OCI-LY1 (cell line): ENCODE measurements at regions not wholly inside any gene's neighbourhood (a gene's known extent, or its start where the extent isn't known, plus 50 kb on each side); places are given as distances from the start of the nearest gene placed in this dataset.

ENCODE experiments used
- H2AFZ ChIP-seq: fragments of 200-600 bp; sonication (generic), shearing (Covaris generic); 2 replicates; pipeline ENCODE4 v1.6.0; 2014; ENCODE audit warnings: antibody characterized with exemption, mild to moderate bottlenecking, low read length
- H3F3A ChIP-seq: fragments of 200-600 bp; sonication (generic), shearing (Covaris generic); 2 replicates; pipeline ENCODE4 v1.6.0; 2014; ENCODE audit warnings: mild to moderate bottlenecking, antibody characterized with exemption, low read length, moderate library complexity; ENCODE audit not compliant: insufficient read depth
- H3K27ac ChIP-seq: fragments of 200-600 bp; sonication (generic); 2 replicates; pipeline ENCODE4 v1.5.1; 2014; ENCODE audit warnings: low read length, mixed run types, mild to moderate bottlenecking, low read depth; ENCODE audit not compliant: poor library complexity, severe bottlenecking
- H3K27me3 ChIP-seq: fragments of 200-600 bp; sonication (generic); 2 replicates; pipeline ENCODE4 v1.6.0; 2014; ENCODE audit warnings: antibody characterized with exemption, mild to moderate bottlenecking, low read length, moderate library complexity; ENCODE audit not compliant: insufficient read depth
- H3K36me3 ChIP-seq: fragments of 200-600 bp; sonication (generic); 2 replicates; pipeline ENCODE4 v1.6.1; 2014; ENCODE audit warnings: mild to moderate bottlenecking, antibody characterized with exemption, low read length, moderate library complexity, mixed read lengths; ENCODE audit not compliant: insufficient read depth
- H3K4me1 ChIP-seq: fragments of 200-600 bp; sonication (generic); 2 replicates; pipeline ENCODE4 v1.5.1; 2014; ENCODE audit warnings: mild to moderate bottlenecking, low read length, moderate library complexity; ENCODE audit not compliant: insufficient read depth, severe bottlenecking
- H3K4me2 ChIP-seq: fragments of 200-600 bp; sonication (generic), shearing (Covaris generic); 2 replicates; pipeline ENCODE4 v1.6.1; 2014; ENCODE audit warnings: low read length
- H3K4me3 ChIP-seq: fragments of 200-600 bp; sonication (generic); 2 replicates; pipeline ENCODE4 v1.5.1; 2014; ENCODE audit warnings: low read length, low read depth, mild to moderate bottlenecking, mixed read lengths; ENCODE audit not compliant: poor library complexity, severe bottlenecking
- H3K79me2 ChIP-seq: fragments of 200-600 bp; shearing (Covaris generic); 2 replicates; pipeline ENCODE4 v1.6.1; 2016; ENCODE audit warnings: mixed run types, low read length, mixed read lengths; ENCODE audit not compliant: insufficient read depth
- H3K9ac ChIP-seq: fragments of 200-600 bp; sonication (generic), shearing (Covaris generic); 2 replicates; pipeline ENCODE4 v1.6.1; 2014; ENCODE audit warnings: mild to moderate bottlenecking, low read length, mixed read lengths
- H3K9me2 ChIP-seq: fragments of 200-600 bp; sonication (generic), shearing (Covaris generic); 2 replicates; pipeline ENCODE4 v1.6.1; 2014; ENCODE audit warnings: low read depth, mild to moderate bottlenecking, low read length, mixed read lengths
- H3K9me3 ChIP-seq: fragments of 200-600 bp; shearing (Covaris generic); 2 replicates; pipeline ENCODE4 v1.6.1; 2014; ENCODE audit warnings: low read length, mixed read lengths
- H4K20me1 ChIP-seq: fragments of 200-600 bp; sonication (generic), shearing (Covaris generic); 2 replicates; pipeline ENCODE4 v1.6.0; 2016; ENCODE audit warnings: mild to moderate bottlenecking, low read length; ENCODE audit not compliant: insufficient read depth
- EZH2 ChIP-seq: fragments of 200-600 bp; sonication (generic), shearing (Covaris generic); IDR thresholded peaks from 2 replicates; pipeline ENCODE4 v1.8.0; 2017; ENCODE audit warnings: borderline replicate concordance, mixed run types, mild to moderate bottlenecking, antibody characterized with exemption, low read length, moderate library complexity, mixed read lengths
- TF ChIP-seq, protein P1 (sequence below): fragments of 200-600 bp; sonication (generic), shearing (Covaris generic); IDR thresholded peaks from 2 replicates; pipeline ENCODE4 v1.5.1; 2017; ENCODE audit warnings: mild to moderate bottlenecking, antibody characterized with exemption, low read length, moderate library complexity, mixed read lengths

DNA sequence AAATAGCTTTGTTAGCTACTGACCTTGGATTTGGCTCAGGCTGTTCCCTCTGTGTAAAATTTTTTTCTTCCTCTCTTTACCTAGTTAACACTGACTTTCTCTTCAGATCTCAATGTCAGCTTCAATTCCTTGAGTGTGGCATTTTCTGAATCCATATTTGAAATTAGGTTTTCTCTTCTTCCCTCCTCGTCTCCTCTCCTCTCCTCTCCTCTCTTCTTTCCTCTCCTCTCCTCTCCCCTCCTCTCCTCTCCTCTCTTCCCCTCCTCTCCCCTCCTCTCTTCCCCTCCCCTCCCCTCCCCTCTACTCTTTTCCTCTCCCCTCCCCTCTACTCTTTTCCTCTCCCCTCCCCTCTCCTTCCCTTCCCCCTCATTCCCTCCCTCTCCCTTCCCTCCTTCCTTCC, 453.3 kb downstream of the BMP2 start:
- Histone ChIP-seq H3K79me2 (no peaks in the 10 kb centered on the region), H3K27ac (no peak overlapping the region), H3K4me3 (no peak overlapping the region), H3F3A (no peaks in the 10 kb centered on the region), H3K9ac (no peak overlapping the region), H3K36me3 (no peaks in the 10 kb centered on the region), H3K4me2 (no peak overlapping the region), H3K9me3 (no peaks in the 10 kb centered on the region), H3K27me3 (no peaks in the 10 kb centered on the region), H3K4me1 (no peaks in the 10 kb centered on the region), H2AFZ (no peak overlapping the region), H3K9me2 (no peaks in the 10 kb centered on the region), H4K20me1 (no peaks in the 10 kb centered on the region)
- no peak for TF ChIP-seq EZH2
- TF ChIP-seq, protein P1, sequence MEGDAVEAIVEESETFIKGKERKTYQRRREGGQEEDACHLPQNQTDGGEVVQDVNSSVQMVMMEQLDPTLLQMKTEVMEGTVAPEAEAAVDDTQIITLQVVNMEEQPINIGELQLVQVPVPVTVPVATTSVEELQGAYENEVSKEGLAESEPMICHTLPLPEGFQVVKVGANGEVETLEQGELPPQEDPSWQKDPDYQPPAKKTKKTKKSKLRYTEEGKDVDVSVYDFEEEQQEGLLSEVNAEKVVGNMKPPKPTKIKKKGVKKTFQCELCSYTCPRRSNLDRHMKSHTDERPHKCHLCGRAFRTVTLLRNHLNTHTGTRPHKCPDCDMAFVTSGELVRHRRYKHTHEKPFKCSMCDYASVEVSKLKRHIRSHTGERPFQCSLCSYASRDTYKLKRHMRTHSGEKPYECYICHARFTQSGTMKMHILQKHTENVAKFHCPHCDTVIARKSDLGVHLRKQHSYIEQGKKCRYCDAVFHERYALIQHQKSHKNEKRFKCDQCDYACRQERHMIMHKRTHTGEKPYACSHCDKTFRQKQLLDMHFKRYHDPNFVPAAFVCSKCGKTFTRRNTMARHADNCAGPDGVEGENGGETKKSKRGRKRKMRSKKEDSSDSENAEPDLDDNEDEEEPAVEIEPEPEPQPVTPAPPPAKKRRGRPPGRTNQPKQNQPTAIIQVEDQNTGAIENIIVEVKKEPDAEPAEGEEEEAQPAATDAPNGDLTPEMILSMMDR: no peak

DNA sequence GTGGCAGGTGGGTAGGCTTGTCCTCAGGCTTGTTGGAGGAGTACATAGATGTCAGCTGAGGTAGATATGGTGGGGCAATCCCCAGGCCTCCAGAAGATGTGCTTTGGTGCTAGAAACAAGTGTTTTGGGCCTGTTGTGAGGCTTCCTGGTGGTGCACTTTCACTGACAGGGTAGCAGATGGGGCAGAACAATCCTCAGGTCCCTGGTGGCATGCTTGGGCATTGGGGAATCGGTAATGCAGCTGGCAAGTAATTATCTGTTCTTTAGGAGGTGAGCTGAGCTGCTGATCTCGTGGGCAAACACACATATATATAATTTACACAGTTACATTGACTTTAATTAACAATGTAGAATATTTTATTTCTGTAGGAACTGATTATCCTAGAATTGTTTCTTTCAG, 458.7 kb downstream of the BMP2 start:
- no peaks in the 10 kb centered on the region for H3K4me1 ChIP-seq
- no peak for TF ChIP-seq EZH2
- TF ChIP-seq, protein P1: no peak

DNA sequence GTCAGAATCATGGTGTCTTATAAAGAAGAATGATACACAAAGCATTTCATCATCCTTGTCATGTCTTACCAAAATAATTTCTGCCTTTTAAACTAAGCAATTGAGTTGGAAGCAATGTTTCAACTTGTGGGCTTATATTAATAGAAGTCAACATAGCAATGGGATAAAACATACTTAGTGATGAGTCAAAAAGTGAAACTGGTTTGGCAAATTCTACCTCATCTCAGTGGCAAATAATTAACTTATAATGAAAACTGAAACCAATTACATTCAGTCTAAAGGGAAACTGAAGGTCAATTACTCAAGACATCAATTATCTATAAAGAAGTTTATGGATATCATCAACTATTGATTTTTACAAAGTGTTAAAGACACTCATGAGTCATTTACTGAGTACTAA, 463.8 kb downstream of the BMP2 start:
- Histone ChIP-seq H3K4me2 (no peak overlapping the region), H3K9me3 (peaks cover 6% of the 10 kb centered on the region), H3K9me2 (no peaks in the 10 kb centered on the region), H3K79me2 (no peaks in the 10 kb centered on the region), H4K20me1 (no peaks in the 10 kb centered on the region), H3K27me3 (no peaks in the 10 kb centered on the region), H3K36me3 (no peaks in the 10 kb centered on the region), H3K4me3 (no peak overlapping the region), H3F3A (no peaks in the 10 kb centered on the region), H2AFZ (no peak overlapping the region), H3K4me1 (no peaks in the 10 kb centered on the region), H3K27ac (no peak overlapping the region), H3K9ac (no peak overlapping the region)
- TF ChIP-seq, protein P1: no peak
- no peak for TF ChIP-seq EZH2

More for the DNA sequence above, 458.7 kb downstream of the BMP2 start:
- H3K9me2 ChIP-seq: no peaks in the 10 kb centered on the region
- no peaks in the 10 kb centered on the region for H3K27me3 ChIP-seq
- no peak overlapping the region for H3K9ac ChIP-seq
- H2AFZ ChIP-seq: no peak overlapping the region
- H3K36me3 ChIP-seq: no peaks in the 10 kb centered on the region
- H3K4me3 ChIP-seq: no peak overlapping the region
- H3K27ac ChIP-seq: no peak overlapping the region
- H3F3A ChIP-seq: no peaks in the 10 kb centered on the region
- no peak overlapping the region for H3K4me2 ChIP-seq
- H3K9me3 ChIP-seq: no peaks in the 10 kb centered on the region
- H4K20me1 ChIP-seq: no peaks in the 10 kb centered on the region
- no peaks in the 10 kb centered on the region for H3K79me2 ChIP-seq
